ENCODE measurements at regions not wholly inside any gene's neighbourhood (a gene's known extent, or its start where the extent isn't known, plus 50 kb on each side); places are given as distances from the start of the nearest gene placed in this dataset.

DNA sequence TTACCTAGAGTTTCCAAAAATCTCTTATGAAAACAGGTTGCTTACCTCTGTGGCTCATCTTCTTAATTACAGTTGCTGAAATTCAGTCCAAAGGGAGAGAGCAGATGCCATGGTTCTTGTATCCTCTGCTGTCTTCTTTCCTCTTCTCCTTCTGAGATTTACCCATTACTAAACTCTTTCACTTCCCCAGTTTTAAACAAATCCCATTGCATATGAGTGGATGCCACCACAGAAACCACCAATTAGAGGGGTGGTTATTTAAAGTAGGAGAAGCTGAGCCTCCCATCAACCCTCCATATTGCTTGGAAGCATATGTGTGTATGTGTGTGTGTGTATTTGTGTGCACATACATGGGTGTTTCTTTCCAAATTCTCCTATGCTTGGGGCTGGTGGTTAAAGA, 128.5 kb upstream of the KCNK1 start:
- no peak overlapping the region for H3K9ac ChIP-seq (ENCODE audit: low read length)
- no peak overlapping the region for H3K27ac ChIP-seq (ENCODE audit: low read length in 2 of 2)
- ATAC-seq (ENCODE audit: low read depth) (no peak), DNase-seq (no peak)
- no peaks in the 10 kb centered on the region for H3K4me1 Mint-ChIP-seq
- no peaks in the 10 kb centered on the region for H3K79me2 ChIP-seq (ENCODE audit: control insufficient read depth, insufficient read depth, low read length)
- no peak for TF ChIP-seq CTCF (IDR thresholded peaks at IDR 0.05)
- no peak for TF ChIP-seq EZH2 (IDR thresholded peaks at IDR 0.05; ENCODE audit: borderline replicate concordance, insufficient read depth, low read depth, low read length, poor library complexity, severe bottlenecking)
- no peak overlapping the region for H3K4me3 Mint-ChIP-seq
- H3K9me3 ChIP-seq (ENCODE audit: control extremely low read depth in 1 of 3, control insufficient read depth in 2 of 3, insufficient read depth in 1 of 3, low read length in 2 of 3) = no peaks in the 10 kb centered on the region
- H4K20me1 ChIP-seq (ENCODE audit: control insufficient read depth, insufficient read depth, low read length, poor library complexity, severe bottlenecking) = no peaks in the 10 kb centered on the region
- H3K36me3 ChIP-seq (replicated peaks in 1 of 2; ENCODE audit: control extremely low read depth in 1 of 2, control insufficient read depth in 1 of 2, extremely low read depth in 1 of 2, insufficient read depth in 2 of 2, low read length in 1 of 2) = no peaks in the 10 kb centered on the region
- H3K4me3 ChIP-seq (ENCODE audit: control extremely low read depth in 1 of 5, extremely low read depth in 1 of 5, insufficient read depth in 1 of 5, low read depth in 2 of 5, low read length in 4 of 5) = no peak overlapping the region
- H3K9me3 Mint-ChIP-seq (ENCODE audit: insufficient read depth) = no peaks in the 10 kb centered on the region
- intact Hi-C loops (cut with micrococcal nuclease) = no loop called here
- no peak overlapping the region for H3K27ac Mint-ChIP-seq
- H2AFZ ChIP-seq (ENCODE audit: insufficient read depth, low read depth, low read length, poor library complexity, severe bottlenecking) = no peak overlapping the region
- ChIA-PET POLR2A (no interaction called here), CTCF (no interaction called here)
- peaks cover 5% of the 10 kb centered on the region for H3K27me3 Mint-ChIP-seq
- no peaks in the 10 kb centered on the region for H3K4me1 ChIP-seq (ENCODE audit: control insufficient read depth in 2 of 2, insufficient read depth in 2 of 2, low read length in 2 of 2)
- no peak overlapping the region for H3K4me2 ChIP-seq (replicated peaks; ENCODE audit: low read depth, low read length, poor library complexity, severe bottlenecking)
- H3K27me3 ChIP-seq (replicated peaks in 1 of 4; ENCODE audit: control extremely low read depth in 1 of 4, control insufficient read depth in 3 of 4, insufficient read depth in 4 of 4, low read length in 3 of 4) = peaks cover 0 to 2% (median 0%) of the 10 kb centered on the region in 4 experiments

DNA sequence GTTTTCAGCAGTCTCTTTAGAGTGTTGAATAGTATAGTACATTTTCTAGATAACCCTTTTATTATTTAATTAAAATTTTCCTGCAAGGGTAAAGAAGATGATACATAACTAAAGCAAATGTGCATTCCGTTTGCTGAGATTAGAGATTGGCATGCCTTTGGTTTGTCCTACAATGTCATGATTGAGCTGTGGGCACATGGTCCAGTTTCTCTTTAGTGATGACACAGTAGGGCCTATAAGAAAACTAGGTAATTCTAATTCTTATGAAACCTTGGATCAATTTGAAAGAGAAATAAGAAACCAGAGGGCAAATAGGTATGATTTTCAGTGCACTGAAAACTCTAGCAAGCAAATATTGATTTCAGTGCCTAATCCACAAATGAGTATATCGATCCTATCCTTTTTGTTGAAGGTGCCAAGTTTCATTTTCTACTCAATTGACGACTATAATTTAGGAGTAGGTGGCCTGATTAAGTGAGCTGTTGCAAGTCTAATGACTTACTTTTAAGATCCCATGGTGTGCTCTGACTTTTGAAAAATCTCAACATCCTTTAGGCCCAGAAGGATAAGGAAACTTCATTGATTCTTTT, 128.0 kb upstream of the KCNK1 start:
- no peak overlapping the region for H3K27ac ChIP-seq (ENCODE audit: low read length in 2 of 2)
- TF ChIP-seq CTCF (IDR thresholded peaks at IDR 0.05) (no peak), EZH2 (IDR thresholded peaks at IDR 0.05; ENCODE audit: borderline replicate concordance, insufficient read depth, low read depth, low read length, poor library complexity, severe bottlenecking) (no peak)
- no peaks in the 10 kb centered on the region for H4K20me1 ChIP-seq (ENCODE audit: control insufficient read depth, insufficient read depth, low read length, poor library complexity, severe bottlenecking)
- H3K27me3 ChIP-seq (replicated peaks in 1 of 4; ENCODE audit: control extremely low read depth in 1 of 4, control insufficient read depth in 3 of 4, insufficient read depth in 4 of 4, low read length in 3 of 4) = peaks cover 0 to 2% (median 0%) of the 10 kb centered on the region in 4 experiments
- Mint-ChIP-seq H3K4me1 (no peaks in the 10 kb centered on the region), H3K27me3 (peaks cover 5% of the 10 kb centered on the region), H3K4me3 (no peak overlapping the region), H3K27ac (no peak overlapping the region), H3K9me3 (ENCODE audit: insufficient read depth) (no peaks in the 10 kb centered on the region)
- DNase-seq (no peak), ATAC-seq (ENCODE audit: low read depth) (no peak)
- intact Hi-C loops (cut with micrococcal nuclease) = no loop called here
- no peak overlapping the region for H3K4me3 ChIP-seq (ENCODE audit: control extremely low read depth in 1 of 5, extremely low read depth in 1 of 5, insufficient read depth in 1 of 5, low read depth in 2 of 5, low read length in 4 of 5)
- WGBS (ENCODE audit: insufficient coverage) = 17% methylated on average over 1 of the region's 3 CpGs
- no peaks in the 10 kb centered on the region for H3K79me2 ChIP-seq (ENCODE audit: control insufficient read depth, insufficient read depth, low read length)
- POLR2A ChIA-PET = no interaction called here
- no peak overlapping the region for H2AFZ ChIP-seq (ENCODE audit: insufficient read depth, low read depth, low read length, poor library complexity, severe bottlenecking)
- no peaks in the 10 kb centered on the region for H3K4me1 ChIP-seq (ENCODE audit: control insufficient read depth in 2 of 2, insufficient read depth in 2 of 2, low read length in 2 of 2)
- no peak overlapping the region for H3K4me2 ChIP-seq (replicated peaks; ENCODE audit: low read depth, low read length, poor library complexity, severe bottlenecking)
- CTCF ChIA-PET = no interaction called here
- H3K9ac ChIP-seq (ENCODE audit: low read length) = no peak overlapping the region
- H3K9me3 ChIP-seq (ENCODE audit: control extremely low read depth in 1 of 3, control insufficient read depth in 2 of 3, insufficient read depth in 1 of 3, low read length in 2 of 3) = no peaks in the 10 kb centered on the region
- H3K36me3 ChIP-seq (replicated peaks in 1 of 2; ENCODE audit: control extremely low read depth in 1 of 2, control insufficient read depth in 1 of 2, extremely low read depth in 1 of 2, insufficient read depth in 2 of 2, low read length in 1 of 2) = no peaks in the 10 kb centered on the region
